ENCODE measurements at regions not wholly inside any gene's neighbourhood (a gene's known extent, or its start where the extent isn't known, plus 50 kb on each side); places are given as distances from the start of the nearest gene placed in this dataset.

- TF ChIP-seq CTCF (IDR thresholded peaks at IDR 0.05; ENCODE audit: low read length) = no peak
- no peak for TF ChIP-seq EZH2 (IDR thresholded peaks at IDR 0.05; ENCODE audit: borderline replicate concordance, low read length)
These were observed 140.1 kb downstream of the TOMM20 start for GRCh38 chr1:234988536-234988935.
